H1 (cell line): ENCODE measurements at regions not wholly inside any gene's neighbourhood (a gene's known extent, or its start where the extent isn't known, plus 50 kb on each side); places are given as distances from the start of the nearest gene placed in this dataset.

Source experiments
- CTCF ChIA-PET: fragments of 300-600 bp; sonication (Branson Sonifier 250); formaldehyde crosslinking; loops from one replicate; lab custom pipeline; 2021; ENCODE audit not compliant: partially characterized antibody; lab: Charles Lee
- POLR2A ChIA-PET: fragments of 300-600 bp; sonication (Branson Sonifier 250); formaldehyde crosslinking; loops from one replicate; lab custom pipeline; 2021; ENCODE audit warnings: inconsistent platforms; ENCODE audit not compliant: partially characterized antibody; lab: Charles Lee
- DNase-seq, 2 experiments: peaks; one replicate each; pipeline versions ENCODE4 v3.0.0 to v3.0.0-alpha.2; 2010 to 2022; ENCODE audit warnings: low spot score in 2 of 2, low read depth in 1 of 2, mixed read lengths in 1 of 2
- FAIRE-seq: peaks from 2 replicates; lab custom pipeline; 2011; peaks lifted over from hg19 to GRCh38; lab: Jason Lieb, UNC
- H2AFZ ChIP-seq: 2 replicates; pipeline ENCODE4 v1.8.1; 2012; ENCODE audit warnings: low read length, inconsistent platforms
- H2AK5ac ChIP-seq: 2 replicates; pipeline ENCODE4 v1.6.1; 2013; ENCODE audit warnings: low read depth, low read length
- H2BK120ac ChIP-seq: replicated peaks from 2 replicates; pipeline ENCODE3; 2013; ENCODE audit warnings: low read depth, low read length, inconsistent platforms
- H2BK12ac ChIP-seq: 2 replicates; pipeline ENCODE4 v1.6.1; 2013; ENCODE audit warnings: low read depth, low read length
- H2BK15ac ChIP-seq: 2 replicates; pipeline ENCODE4 v1.6.1; 2013; ENCODE audit warnings: low read length
- H2BK20ac ChIP-seq: 2 replicates; pipeline ENCODE4 v1.6.1; 2013; ENCODE audit warnings: low read length
- H2BK5ac ChIP-seq: 2 replicates; pipeline ENCODE4 v1.6.1; 2013; ENCODE audit warnings: low read depth, low read length
- H3K14ac ChIP-seq: 2 replicates; pipeline ENCODE4 v1.6.1; 2013; ENCODE audit warnings: inconsistent platforms; ENCODE audit not compliant: insufficient read length
- H3K18ac ChIP-seq: 2 replicates; pipeline ENCODE4 v1.6.1; 2013; ENCODE audit warnings: low read length; ENCODE audit errors: extremely low read depth
- H3K23ac ChIP-seq: 2 replicates; pipeline ENCODE4 v1.6.1; 2013; ENCODE audit warnings: inconsistent platforms; ENCODE audit not compliant: insufficient read length
- H3K23me2 ChIP-seq: 2 replicates; pipeline ENCODE4 v1.6.1; 2013; ENCODE audit warnings: low read depth, low read length
- H3K27ac ChIP-seq: 2 replicates; pipeline ENCODE4 v1.6.1; 2011; ENCODE audit warnings: low read depth, low read length, inconsistent platforms
- H3K27me3 ChIP-seq, 4 experiments: replicated peaks in 1 of 4; 1 replicate in 1 of 4; 2 replicates in 3 of 4; pipeline versions ENCODE4 v1.6.1 to v1.8.1; 2011 to 2013; ENCODE audit warnings: low read length in 3 of 4, mild to moderate bottlenecking in 3 of 4, inconsistent platforms in 2 of 4, mixed read lengths in 2 of 4, moderate library complexity in 1 of 4; ENCODE audit not compliant: control insufficient read depth in 3 of 4, insufficient read depth in 3 of 4; ENCODE audit errors: extremely low read depth in 1 of 4
- H3K36me3 ChIP-seq, 4 experiments: 2 replicates each; pipeline versions ENCODE4 v1.6.1 to v1.8.1; 2011 to 2013; ENCODE audit warnings: mild to moderate bottlenecking in 4 of 4, low read length in 3 of 4, moderate library complexity in 2 of 4, control low read depth in 1 of 4, inconsistent platforms in 1 of 4; ENCODE audit not compliant: insufficient read depth in 4 of 4, control insufficient read depth in 2 of 4
- H3K4ac ChIP-seq: replicated peaks from 2 replicates; pipeline ENCODE3; 2013; ENCODE audit warnings: low read length, low read depth, mixed read lengths, inconsistent platforms; ENCODE audit not compliant: insufficient read length
- H3K4me1 ChIP-seq, 4 experiments: replicated peaks in 1 of 4; 1 replicate in 1 of 4; 2 replicates in 3 of 4; pipeline versions ENCODE4 v1.6.1 to v1.8.1; 2011 to 2013; ENCODE audit warnings: low read length in 3 of 4, inconsistent platforms in 2 of 4, mixed read lengths in 1 of 4; ENCODE audit not compliant: insufficient read depth in 4 of 4, control insufficient read depth in 3 of 4
- H3K4me2 ChIP-seq, 2 experiments: 2 replicates each; pipeline versions ENCODE4 v1.6.1 to v1.8.1; 2011 to 2013; ENCODE audit warnings: low read depth in 2 of 2, low read length in 2 of 2, control low read depth in 1 of 2, inconsistent platforms in 1 of 2, mild to moderate bottlenecking in 1 of 2; ENCODE audit not compliant: insufficient read depth in 1 of 2
- H3K4me3 ChIP-seq, 4 experiments: fragments of 200-600, 300-600 bp in 1 of 4; sonication (generic), shearing (Covaris generic), sonication (Bioruptor Twin) in 1 of 4; 2 replicates each; pipeline versions ENCODE4 v1.5.1 to v1.8.1; 2011 to 2016; ENCODE audit warnings: low read length in 4 of 4, low read depth in 3 of 4, control low read depth in 2 of 4, inconsistent platforms in 2 of 4, mild to moderate bottlenecking in 2 of 4, mixed read lengths in 1 of 4, moderate library complexity in 1 of 4; ENCODE audit not compliant: insufficient read depth in 2 of 4; ENCODE audit errors: extremely low read depth in 1 of 4
- H3K56ac ChIP-seq: replicated peaks from 2 replicates; pipeline ENCODE3; 2013; ENCODE audit warnings: low read depth, mild to moderate bottlenecking, mixed read lengths, low read length, inconsistent platforms; ENCODE audit not compliant: insufficient read length
- H3K79me1 ChIP-seq: 2 replicates; pipeline ENCODE4 v1.6.1; 2013; ENCODE audit warnings: low read depth, low read length, control low read depth
- H3K79me2 ChIP-seq, 2 experiments: 2 replicates each; pipeline versions ENCODE4 v1.6.1 to v1.8.1; 2012 to 2013; ENCODE audit warnings: low read length in 2 of 2, mild to moderate bottlenecking in 2 of 2, inconsistent platforms in 1 of 2; ENCODE audit not compliant: insufficient read depth in 2 of 2, control insufficient read depth in 1 of 2
- H3K9ac ChIP-seq, 4 experiments: replicated peaks in 1 of 4; 1 replicate in 1 of 4; 2 replicates in 3 of 4; pipeline versions ENCODE4 v1.6.1 to v1.8.1; 2011 to 2013; ENCODE audit warnings: low read depth in 3 of 4, low read length in 3 of 4, control low read depth in 2 of 4, mild to moderate bottlenecking in 2 of 4, moderate library complexity in 2 of 4, inconsistent platforms in 1 of 4; ENCODE audit errors: extremely low read depth in 1 of 4
- H3K9me3 ChIP-seq, 2 experiments: 2 replicates each; pipeline versions ENCODE4 v1.6.1 to v1.8.1; 2012 to 2013; ENCODE audit warnings: mild to moderate bottlenecking in 2 of 2, moderate library complexity in 2 of 2, control low read depth in 1 of 2, inconsistent platforms in 1 of 2, low read depth in 1 of 2, low read length in 1 of 2, mixed read lengths in 1 of 2; ENCODE audit not compliant: insufficient read depth in 2 of 2
- H4K20me1 ChIP-seq, 2 experiments: replicated peaks in 1 of 2; 2 replicates each; pipeline versions ENCODE3 to v1.8.1; 2011 to 2013; ENCODE audit warnings: inconsistent platforms in 2 of 2, low read length in 2 of 2, mild to moderate bottlenecking in 1 of 2; ENCODE audit not compliant: insufficient read depth in 2 of 2, control insufficient read depth in 1 of 2
- H4K5ac ChIP-seq: 2 replicates; pipeline ENCODE4 v1.6.1; 2013; ENCODE audit warnings: low read length, low read depth, mixed read lengths, inconsistent platforms; ENCODE audit not compliant: insufficient read length
- H4K8ac ChIP-seq: 2 replicates; pipeline ENCODE4 v1.8.0; 2013; ENCODE audit warnings: mild to moderate bottlenecking, moderate library complexity, low read length, inconsistent platforms; ENCODE audit not compliant: insufficient read depth; ENCODE audit errors: extremely low read depth
- H4K91ac ChIP-seq: replicated peaks from 2 replicates; pipeline ENCODE3; 2013; ENCODE audit warnings: low read length, mixed read lengths, inconsistent platforms; ENCODE audit not compliant: insufficient read length
- BACH1 ChIP-seq: IDR thresholded peaks from 2 replicates; pipeline ENCODE4 v1.6.1; 2012; ENCODE audit warnings: low read length, improper control_type of control experiment
- CBX8 ChIP-seq: fragments of 300-800, 300-1000 bp; sonication (generic); IDR thresholded peaks from 2 replicates; pipeline ENCODE4 v1.7.1; 2016; ENCODE audit warnings: low read depth, low read length, borderline replicate concordance
- CHD1 ChIP-seq: IDR thresholded peaks from 2 replicates; pipeline ENCODE4 v1.6.1; 2012; ENCODE audit warnings: low read depth, low read length, improper control_type of control experiment
- CREB1 ChIP-seq: IDR thresholded peaks from 2 replicates; pipeline ENCODE4 v1.6.1; 2012; ENCODE audit warnings: inconsistent platforms
- EP300 ChIP-seq, 2 experiments: IDR thresholded peaks; 1 replicate in 1 of 2; 2 replicates in 1 of 2; pipeline ENCODE4 v1.6.1; 2011 to 2012; ENCODE audit warnings: low read depth in 2 of 2, low read length in 2 of 2, mild to moderate bottlenecking in 2 of 2, borderline replicate concordance in 1 of 2, inconsistent platforms in 1 of 2, moderate library complexity in 1 of 2
- KDM1A ChIP-seq: fragments of 200-600, 300-600 bp; sonication (generic); IDR thresholded peaks from 2 replicates; pipeline ENCODE4 v1.7.1; 2016; ENCODE audit warnings: mild to moderate bottlenecking, low read length, borderline replicate concordance
- POLR2AphosphoS5 ChIP-seq: IDR thresholded peaks from 2 replicates; pipeline ENCODE4 v1.6.1; 2011; ENCODE audit warnings: low read depth, low read length
- RAD21 ChIP-seq, 2 experiments: IDR thresholded peaks in 1 of 2; conservative IDR thresholded peaks in 1 of 2; 2 replicates each; pipeline ENCODE4 v1.6.1; 2011; ENCODE audit warnings: low read depth in 2 of 2, low read length in 2 of 2, improper control_type of control experiment in 1 of 2, inconsistent platforms in 1 of 2, mild to moderate bottlenecking in 1 of 2, moderate library complexity in 1 of 2
- RFX5 ChIP-seq: IDR thresholded peaks from 2 replicates; pipeline ENCODE4 v1.6.1; 2011; ENCODE audit warnings: low read depth, low read length, improper control_type of control experiment, borderline replicate concordance
- RNF2 ChIP-seq: fragments of 200-900, 300-1000 bp; sonication (generic); IDR thresholded peaks from 2 replicates; pipeline ENCODE4 v1.7.1; 2016; ENCODE audit warnings: borderline replicate concordance, low read depth, mild to moderate bottlenecking, antibody characterized with exemption, low read length; ENCODE audit not compliant: poor library complexity, severe bottlenecking; ENCODE audit errors: missing control alignments
- SP1 ChIP-seq: IDR thresholded peaks from 2 replicates; pipeline ENCODE4 v1.6.1; 2011; ENCODE audit warnings: low read depth, low read length
- SP4 ChIP-seq: IDR thresholded peaks from 2 replicates; pipeline ENCODE4 v1.6.1; 2012; ENCODE audit warnings: low read length, inconsistent platforms
- SUZ12 ChIP-seq: fragments of 200-600 bp; sonication (generic); IDR thresholded peaks from 2 replicates; pipeline ENCODE4 v1.6.1; 2012; ENCODE audit warnings: mild to moderate bottlenecking, inconsistent platforms, low read length, moderate library complexity, mixed read lengths
- TBP ChIP-seq: IDR thresholded peaks from 2 replicates; pipeline ENCODE4 v1.6.1; 2011; ENCODE audit warnings: low read depth, low read length, improper control_type of control experiment
- YY1 ChIP-seq: IDR thresholded peaks from 2 replicates; pipeline ENCODE4 v1.6.1; 2011; ENCODE audit warnings: low read depth, mild to moderate bottlenecking, low read length
- WGBS, 2 experiments: shearing (Covaris generic) in 1 of 2; methylation state at CpG; one replicate each; pipeline versions ENCODE4 v1.1.6 to v1.1.7; 2013 to 2015; ENCODE audit warnings: low lambda C conversion rate in 2 of 2, mixed read lengths in 2 of 2, inconsistent platforms in 1 of 2, low coverage in 1 of 2, missing lambda C conversion rate in 1 of 2; ENCODE audit not compliant: insufficient replicate concordance in 2 of 2, insufficient coverage in 1 of 2, insufficient read length in 1 of 2; ENCODE audit errors: extremely low coverage in 1 of 2, missing lambda C conversion rate in 1 of 2; 5-methylcytosine and 5-hydroxymethylcytosine counted together

DNA sequence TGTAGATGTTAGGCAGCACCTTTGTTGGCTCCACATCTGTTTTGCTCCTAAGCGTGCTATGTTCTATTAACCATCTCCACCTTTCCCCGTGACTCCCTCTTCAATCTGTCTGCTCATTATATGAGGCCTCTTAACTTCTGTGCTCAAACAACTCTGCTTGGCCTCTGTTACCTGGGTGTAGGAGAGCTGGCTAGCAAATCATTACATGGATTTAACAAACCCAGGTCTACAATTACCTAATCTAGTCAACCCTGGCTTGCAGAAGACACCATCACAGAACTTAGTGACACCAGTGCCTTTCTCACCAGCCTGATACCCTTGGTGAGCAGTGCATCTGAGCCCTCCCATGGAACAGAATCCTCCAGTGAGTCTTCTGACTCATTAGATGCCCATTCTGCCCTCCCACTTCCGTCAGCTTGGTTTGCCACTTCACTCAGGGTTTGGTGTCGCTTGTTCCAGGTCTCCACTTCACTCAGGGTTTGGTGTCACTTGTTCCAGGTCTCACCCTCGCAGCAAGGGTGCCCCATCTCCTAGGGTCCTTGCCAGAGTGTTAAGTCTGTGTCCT is 92.0 kb upstream of the KIF26B start:
- peaks cover 5 to 10% (median 6%) of the 10 kb centered on the region in 4 experiments; a peak in 6 of 7 replicates for H3K4me1 ChIP-seq
- no peak overlapping the region for H3K27ac ChIP-seq
- H2BK15ac ChIP-seq: no peak overlapping the region
- FAIRE-seq (no peak), DNase-seq (no peak)
- H4K20me1 ChIP-seq: no peaks in the 10 kb centered on the region
- H3K23ac ChIP-seq: no peak overlapping the region
- POLR2A ChIA-PET: no interaction called here
- no peaks in the 10 kb centered on the region for H3K79me2 ChIP-seq
- no peak overlapping the region for H2BK20ac ChIP-seq
- H3K36me3 ChIP-seq: no peaks in the 10 kb centered on the region
- no peak overlapping the region; the same call in 1 of the 2 replicates for H2BK5ac ChIP-seq
- no peak overlapping the region for H2BK120ac ChIP-seq
- no peak overlapping the region for H3K9ac ChIP-seq
- no peak overlapping the region for H3K56ac ChIP-seq
- no peak overlapping the region for H3K18ac ChIP-seq
- H3K4me2 ChIP-seq: no peak overlapping the region
- no peak overlapping the region for H3K4me3 ChIP-seq
- H3K9me3 ChIP-seq: no peaks in the 10 kb centered on the region
- H4K8ac ChIP-seq: no peak overlapping the region
- H3K23me2 ChIP-seq: no peaks in the 10 kb centered on the region
- no peak overlapping the region for H4K5ac ChIP-seq
- no peaks in the 10 kb centered on the region for H3K79me1 ChIP-seq
- H4K91ac ChIP-seq: peak overlapping the region; percentile 31
- H3K27me3 ChIP-seq: no peaks in the 10 kb centered on the region
- CTCF ChIA-PET: interaction anchor here (1.3 kb wide), 1 partner anchor 11 kb away, joined by 4 read pairs; no protein-coding TSS in a partner anchor
- H2AFZ ChIP-seq: no peak overlapping the region
- H2AK5ac ChIP-seq: no peak overlapping the region
- no peak overlapping the region for H2BK12ac ChIP-seq
- WGBS, 2 experiments: 85% methylated on average over 5 of the region's 5 CpGs; no CpG with 5 or more reads in 1 of the 2 experiments
- H3K14ac ChIP-seq: no peak overlapping the region
- H3K4ac ChIP-seq: no peak overlapping the region
- TF ChIP-seq RNF2: no peak
- TF ChIP-seq YY1: no peak
- no peak for TF ChIP-seq SP4
- no peak for TF ChIP-seq TBP
- TF ChIP-seq CREB1: no peak
- TF ChIP-seq EP300 (IDR thresholded peaks at IDR 0.05; ENCODE audit: borderline replicate concordance in 1 of 2, low read depth in 2 of 2, low read length in 2 of 2): no peak
- TF ChIP-seq RFX5: no peak
- TF ChIP-seq SUZ12: no peak
- no peak for TF ChIP-seq CHD1
- TF ChIP-seq BACH1: no peak
- TF ChIP-seq KDM1A: no peak
- TF ChIP-seq RAD21 (IDR thresholded peaks at IDR 0.05 in 1 of 2, conservative IDR thresholded peaks at IDR 0.05 in 1 of 2; ENCODE audit: low read depth in 2 of 2, low read length in 2 of 2): no peak
- TF ChIP-seq POLR2AphosphoS5: no peak
- TF ChIP-seq CBX8: no peak
- TF ChIP-seq SP1: no peak
